Effector memory CD8-positive, alpha-beta T cell (primary cell): ENCODE measurements at regions not wholly inside any gene's neighbourhood (a gene's known extent, or its start where the extent isn't known, plus 50 kb on each side); places are given as distances from the start of the nearest gene placed in this dataset.

Source experiments
- ATAC-seq: fragments of 150-1000 bp; cut with Tn5 transposase; replicated peaks from 2 replicates; pipeline ENCODE4 v1.10.0; 2021; ENCODE audit warnings: mild to moderate bottlenecking, moderate library complexity
- DNase-seq, 3 experiments: peaks; one replicate each; pipeline ENCODE4 v3.0.0; 2021
- H3K27ac Mint-ChIP-seq, 2 donors: one replicate each; pipeline ENCODE4 v1.8.0; 2022; ENCODE audit warnings: mild to moderate bottlenecking in 2 of 2, mixed read lengths in 2 of 2, moderate library complexity in 2 of 2
- H3K27me3 Mint-ChIP-seq, 2 donors: one replicate each; pipeline ENCODE4 v1.8.0; 2022; ENCODE audit warnings: mixed read lengths in 2 of 2
- H3K36me3 Mint-ChIP-seq: one replicate; pipeline ENCODE4 v1.8.0; 2022; ENCODE audit warnings: mild to moderate bottlenecking, moderate library complexity, mixed read lengths; ENCODE audit not compliant: insufficient read depth
- H3K4me1 Mint-ChIP-seq, 2 donors: one replicate each; pipeline ENCODE4 v1.8.0; 2022; ENCODE audit warnings: low read depth in 2 of 2, mixed read lengths in 2 of 2
- H3K4me3 Mint-ChIP-seq, 2 donors: one replicate each; pipeline ENCODE4 v1.8.0; 2022; ENCODE audit warnings: mild to moderate bottlenecking in 2 of 2, mixed read lengths in 2 of 2, moderate library complexity in 2 of 2
- H3K9me3 Mint-ChIP-seq, 2 donors: one replicate each; pipeline ENCODE4 v1.8.0; 2022; ENCODE audit warnings: mixed read lengths in 2 of 2

GRCh38 chr7:93011351-93012294 is 106.2 kb downstream of the SAMD9 start:
- ATAC-seq, result no peak
- Mint-ChIP-seq H3K4me3 (no peak overlapping the region), H3K9me3 (no peaks in the 10 kb centered on the region), H3K4me1 (peaks cover 0 to 2% of the 10 kb centered on the region in 2 donors), H3K27ac (no peak overlapping the region), H3K27me3 (peaks cover 0 to 8% of the 10 kb centered on the region in 2 donors), H3K36me3 (no peaks in the 10 kb centered on the region)
- DNase-seq, result no peak

- Mint-ChIP-seq H3K9me3 (no peaks in the 10 kb centered on the region), H3K36me3 (no peaks in the 10 kb centered on the region), H3K27ac (no peak overlapping the region), H3K27me3 (peaks cover 0 to 8% of the 10 kb centered on the region in 2 donors), H3K4me3 (no peak overlapping the region), H3K4me1 (no peaks in the 10 kb centered on the region)
- DNase-seq, result no peak
- ATAC-seq, result no peak
These were observed 108.9 kb downstream of the SAMD9 start for GRCh38 chr7:93008833-93009232.

- H3K27me3 Mint-ChIP-seq, result peaks cover 0 to 7% of the 10 kb centered on the region in 2 donors
- no peak overlapping the region for H3K27ac Mint-ChIP-seq
- DNase-seq, result no peak
- H3K4me3 Mint-ChIP-seq, result no peak overlapping the region
- H3K36me3 Mint-ChIP-seq, result no peaks in the 10 kb centered on the region
- no peaks in the 10 kb centered on the region for H3K9me3 Mint-ChIP-seq
- H3K4me1 Mint-ChIP-seq, result no peaks in the 10 kb centered on the region
- no peak for ATAC-seq
These were observed 111.2 kb downstream of the SAMD9 start for GRCh38 chr7:93006480-93007095.

GRCh38 chr7:93004906-93005305 is 112.9 kb downstream of the SAMD9 start:
- no peak for ATAC-seq
- H3K27ac Mint-ChIP-seq, result no peak overlapping the region
- H3K9me3 Mint-ChIP-seq, result no peaks in the 10 kb centered on the region
- H3K36me3 Mint-ChIP-seq, result no peaks in the 10 kb centered on the region
- no peak for DNase-seq
- no peaks in the 10 kb centered on the region for H3K27me3 Mint-ChIP-seq
- no peaks in the 10 kb centered on the region for H3K4me1 Mint-ChIP-seq
- no peak overlapping the region for H3K4me3 Mint-ChIP-seq

- H3K4me3 Mint-ChIP-seq, result no peak overlapping the region
- no peaks in the 10 kb centered on the region for H3K4me1 Mint-ChIP-seq
- no peaks in the 10 kb centered on the region for H3K9me3 Mint-ChIP-seq
- ATAC-seq (no peak), DNase-seq (no peak)
- no peak overlapping the region for H3K27ac Mint-ChIP-seq
- H3K27me3 Mint-ChIP-seq, result peaks cover 10 to 18% of the 10 kb centered on the region in 2 donors
- H3K36me3 Mint-ChIP-seq, result no peaks in the 10 kb centered on the region
These were observed 120.1 kb downstream of the SAMD9 start for GRCh38 chr7:92997719-92998118.

- H3K27me3 Mint-ChIP-seq, result peaks cover 10 to 18% of the 10 kb centered on the region in 2 donors
- H3K4me1 Mint-ChIP-seq, result no peaks in the 10 kb centered on the region
- H3K36me3 Mint-ChIP-seq, result no peaks in the 10 kb centered on the region
- H3K4me3 Mint-ChIP-seq, result no peak overlapping the region
- no peak overlapping the region for H3K27ac Mint-ChIP-seq
- ATAC-seq, result no peak
- no peaks in the 10 kb centered on the region for H3K9me3 Mint-ChIP-seq
- no peak for DNase-seq
These were observed 120.6 kb downstream of the SAMD9 start for GRCh38 chr7:92997152-92997551.

GRCh38 chr7:92994901-92995300 is 122.9 kb downstream of the SAMD9 start:
- H3K36me3 Mint-ChIP-seq, result no peaks in the 10 kb centered on the region
- H3K9me3 Mint-ChIP-seq, result no peaks in the 10 kb centered on the region
- DNase-seq, result no peak
- ATAC-seq, result no peak
- no peak overlapping the region for H3K4me3 Mint-ChIP-seq
- H3K27me3 Mint-ChIP-seq, result peaks cover 10 to 22% of the 10 kb centered on the region in 2 donors
- H3K4me1 Mint-ChIP-seq, result no peaks in the 10 kb centered on the region
- no peak overlapping the region for H3K27ac Mint-ChIP-seq

GRCh38 chr7:92992932-92993331 is 124.8 kb downstream of the SAMD9 start:
- no peaks in the 10 kb centered on the region for H3K9me3 Mint-ChIP-seq
- no peak for ATAC-seq
- H3K27me3 Mint-ChIP-seq, result peaks cover 3 to 32% of the 10 kb centered on the region in 2 donors
- H3K27ac Mint-ChIP-seq, result no peak overlapping the region
- no peak for DNase-seq
- H3K4me1 Mint-ChIP-seq, result no peaks in the 10 kb centered on the region
- no peaks in the 10 kb centered on the region for H3K36me3 Mint-ChIP-seq
- no peak overlapping the region for H3K4me3 Mint-ChIP-seq

- Mint-ChIP-seq H3K9me3 (no peaks in the 10 kb centered on the region), H3K4me1 (no peaks in the 10 kb centered on the region), H3K27me3 (peaks cover 0 to 29% of the 10 kb centered on the region in 2 donors), H3K36me3 (no peaks in the 10 kb centered on the region), H3K27ac (no peak overlapping the region), H3K4me3 (no peak overlapping the region)
- no peak for ATAC-seq
- no peak for DNase-seq
These were observed 125.3 kb downstream of the SAMD9 start for GRCh38 chr7:92992483-92992882.

GRCh38 chr7:92991190-92991589 is 126.6 kb downstream of the SAMD9 start:
- DNase-seq, result no peak
- H3K4me3 Mint-ChIP-seq, result no peak overlapping the region
- no peaks in the 10 kb centered on the region for H3K36me3 Mint-ChIP-seq
- peaks cover 0 to 29% of the 10 kb centered on the region in 2 donors for H3K27me3 Mint-ChIP-seq
- H3K4me1 Mint-ChIP-seq, result no peaks in the 10 kb centered on the region
- no peaks in the 10 kb centered on the region for H3K9me3 Mint-ChIP-seq
- ATAC-seq, result no peak
- no peak overlapping the region for H3K27ac Mint-ChIP-seq

GRCh38 chr7:92988941-92989545 is 128.7 kb downstream of the SAMD9 start:
- H3K4me3 Mint-ChIP-seq, result no peak overlapping the region
- ATAC-seq (no peak), DNase-seq (no peak)
- H3K36me3 Mint-ChIP-seq, result no peaks in the 10 kb centered on the region
- H3K9me3 Mint-ChIP-seq, result no peaks in the 10 kb centered on the region
- peaks cover 7 to 33% of the 10 kb centered on the region in 2 donors for H3K27me3 Mint-ChIP-seq
- H3K27ac Mint-ChIP-seq, result no peak overlapping the region
- H3K4me1 Mint-ChIP-seq, result no peaks in the 10 kb centered on the region

- no peak for DNase-seq
These were observed 129.7 kb downstream of the SAMD9 start for GRCh38 chr7:92988051-92988450.

GRCh38 chr7:92987538-92987937 is 130.2 kb downstream of the SAMD9 start:
- H3K27ac Mint-ChIP-seq, result no peak overlapping the region
- no peak overlapping the region for H3K4me3 Mint-ChIP-seq
- H3K27me3 Mint-ChIP-seq, result peaks cover 7 to 29% of the 10 kb centered on the region in 2 donors
- H3K36me3 Mint-ChIP-seq, result no peaks in the 10 kb centered on the region
- no peak for DNase-seq
- no peaks in the 10 kb centered on the region for H3K4me1 Mint-ChIP-seq
- H3K9me3 Mint-ChIP-seq, result no peaks in the 10 kb centered on the region
- ATAC-seq, result no peak

More at GRCh38 chr7:92988051-92988450, 129.7 kb downstream of the SAMD9 start:
- Mint-ChIP-seq H3K36me3 (no peaks in the 10 kb centered on the region), H3K4me3 (no peak overlapping the region), H3K27me3 (peaks cover 7 to 29% of the 10 kb centered on the region in 2 donors), H3K4me1 (no peaks in the 10 kb centered on the region), H3K27ac (no peak overlapping the region), H3K9me3 (no peaks in the 10 kb centered on the region)
- ATAC-seq, result no peak
